ENCODE measurements at regions not wholly inside any gene's neighbourhood (a gene's known extent, or its start where the extent isn't known, plus 50 kb on each side); places are given as distances from the start of the nearest gene placed in this dataset.

GRCh38 chr12:60290532-60290931 lies 694.7 kb downstream of the SLC16A7 start:
- intact Hi-C loops (cut with DNase I): no loop called here
- DNase-seq (ENCODE audit: low spot score): no peak
- TF ChIP-seq CTCF (IDR thresholded peaks at IDR 0.05) (no peak), POLR2A (IDR thresholded peaks at IDR 0.05) (no peak)
- no peaks in the 10 kb centered on the region for H3K9me3 ChIP-seq
- no peaks in the 10 kb centered on the region for H3K27me3 ChIP-seq (replicated peaks; ENCODE audit: insufficient read depth)
- WGBS: 87% methylated on average over 1 of the region's 1 CpG
- H3K27ac ChIP-seq: no peak overlapping the region
- H3K4me1 ChIP-seq (replicated peaks): no peaks in the 10 kb centered on the region
- no peaks in the 10 kb centered on the region for H3K36me3 ChIP-seq
- H3K4me3 ChIP-seq: no peak overlapping the region

- Histone ChIP-seq H3K9me3 (no peaks in the 10 kb centered on the region), H3K4me3 (no peak overlapping the region), H3K36me3 (no peaks in the 10 kb centered on the region), H3K4me1 (replicated peaks) (no peaks in the 10 kb centered on the region), H3K27ac (no peak overlapping the region), H3K27me3 (replicated peaks; ENCODE audit: insufficient read depth) (no peaks in the 10 kb centered on the region)
- no peak for TF ChIP-seq POLR2AphosphoS5 (IDR thresholded peaks at IDR 0.05)
- TF ChIP-seq CTCF (IDR thresholded peaks at IDR 0.05): no peak
- TF ChIP-seq POLR2A (IDR thresholded peaks at IDR 0.05): no peak
- WGBS: 33% methylated on average over 1 of the region's 1 CpG
- no peak for DNase-seq (ENCODE audit: low spot score)
- intact Hi-C loops (cut with DNase I): no loop called here
Observed at GRCh38 chr12:60308366-60308991, 712.6 kb downstream of the SLC16A7 start.

- H3K4me1 ChIP-seq (replicated peaks): no peaks in the 10 kb centered on the region
- no peak overlapping the region for H3K4me3 ChIP-seq
- H3K9me3 ChIP-seq: no peaks in the 10 kb centered on the region
- intact Hi-C loops (cut with DNase I): no loop called here
- TF ChIP-seq POLR2A (IDR thresholded peaks at IDR 0.05) (no peak), POLR2AphosphoS5 (IDR thresholded peaks at IDR 0.05) (no peak), CTCF (IDR thresholded peaks at IDR 0.05) (no peak)
- H3K27me3 ChIP-seq (replicated peaks; ENCODE audit: insufficient read depth): no peaks in the 10 kb centered on the region
- H3K27ac ChIP-seq: no peak overlapping the region
- no peaks in the 10 kb centered on the region for H3K36me3 ChIP-seq
- 36% methylated on average over 2 of the region's 2 CpGs for WGBS
- DNase-seq (ENCODE audit: low spot score): no peak
Observed at GRCh38 chr12:60311940-60312339, 716.1 kb downstream of the SLC16A7 start.

GRCh38 chr12:60317361-60317760 lies 721.5 kb downstream of the SLC16A7 start:
- intact Hi-C loops (cut with DNase I): no loop called here
- 93% methylated on average over 1 of the region's 1 CpG for WGBS
- TF ChIP-seq POLR2AphosphoS5 (IDR thresholded peaks at IDR 0.05) (no peak), POLR2A (IDR thresholded peaks at IDR 0.05) (no peak), CTCF (IDR thresholded peaks at IDR 0.05) (no peak)

GRCh38 chr12:60324746-60325145 lies 728.9 kb downstream of the SLC16A7 start:
- H3K4me3 ChIP-seq: no peak overlapping the region
- 92% methylated on average over 1 of the region's 1 CpG for WGBS
- H3K27me3 ChIP-seq (replicated peaks; ENCODE audit: insufficient read depth): no peaks in the 10 kb centered on the region
- no peaks in the 10 kb centered on the region for H3K36me3 ChIP-seq
- DNase-seq (ENCODE audit: low spot score): no peak
- no peak for TF ChIP-seq POLR2AphosphoS5 (IDR thresholded peaks at IDR 0.05)
- no peak for TF ChIP-seq POLR2A (IDR thresholded peaks at IDR 0.05)
- no peak for TF ChIP-seq CTCF (IDR thresholded peaks at IDR 0.05)
- no peaks in the 10 kb centered on the region for H3K4me1 ChIP-seq (replicated peaks)
- intact Hi-C loops (cut with DNase I): no loop called here
- H3K27ac ChIP-seq: no peak overlapping the region
- no peaks in the 10 kb centered on the region for H3K9me3 ChIP-seq

More at GRCh38 chr12:60317361-60317760, 721.5 kb downstream of the SLC16A7 start:
- no peak for DNase-seq (ENCODE audit: low spot score)
- H3K27me3 ChIP-seq (replicated peaks; ENCODE audit: insufficient read depth): no peaks in the 10 kb centered on the region
- H3K36me3 ChIP-seq: no peaks in the 10 kb centered on the region
- H3K27ac ChIP-seq: no peak overlapping the region
- no peaks in the 10 kb centered on the region for H3K4me1 ChIP-seq (replicated peaks)
- no peaks in the 10 kb centered on the region for H3K9me3 ChIP-seq
- H3K4me3 ChIP-seq: no peak overlapping the region

All from prostate gland (tissue), 2 donors.